Caco-2 (cell line): ENCODE measurements at regions not wholly inside any gene's neighbourhood (a gene's known extent, or its start where the extent isn't known, plus 50 kb on each side); places are given as distances from the start of the nearest gene placed in this dataset.

ENCODE experiments used
- BruUV-seq: library from RNA; stranded (reverse); fragments of 400-500 nt; replicated peaks from 2 replicates; lab custom pipeline; 2021; lab: Mats Ljungman, UMichigan
- CTCF ChIA-PET: fragments of 300-600 bp; sonication (Branson Sonifier 250); formaldehyde crosslinking; loops from one replicate; lab custom pipeline; 2022; ENCODE audit warnings: antibody characterized with exemption; lab: Charles Lee
- POLR2A ChIA-PET: fragments of 300-600 bp; sonication (Branson Sonifier 250); formaldehyde crosslinking; loops from one replicate; lab custom pipeline; 2022; ENCODE audit warnings: antibody characterized with exemption; lab: Charles Lee
- DNase-seq, 2 experiments: peaks; one replicate each; pipeline versions ENCODE4 v3.0.0 to v3.0.0-alpha.2; 2020 to 2022
- H3K27me3 ChIP-seq: replicated peaks from 2 replicates; pipeline ENCODE4 v1.6.0; 2011; ENCODE audit warnings: low read length; ENCODE audit not compliant: control insufficient read depth, insufficient read depth
- H3K36me3 ChIP-seq: 2 replicates; pipeline ENCODE4 v1.5.1; 2011; ENCODE audit warnings: low read length; ENCODE audit not compliant: control insufficient read depth, insufficient read depth
- H3K4me1 ChIP-seq: fragments of 250-450 bp; sonication (Bioruptor Pico); 2 replicates; pipeline ENCODE4 v1.5.1; 2020; ENCODE audit warnings: mild to moderate bottlenecking
- H3K4me3 ChIP-seq: 2 replicates; pipeline ENCODE4 v1.5.1; 2011; ENCODE audit warnings: low read depth, mild to moderate bottlenecking, control low read depth, low read length
- H3K9me3 ChIP-seq: fragments of 250-450 bp; sonication (Bioruptor Pico); 2 replicates; pipeline ENCODE4 v1.5.1; 2020; ENCODE audit warnings: mild to moderate bottlenecking, moderate library complexity
- H3K27ac Mint-ChIP-seq: one replicate; pipeline ENCODE4 v1.8.0; 2022; ENCODE audit warnings: mixed read lengths; ENCODE audit not compliant: unreplicated experiment
- H3K27me3 Mint-ChIP-seq: one replicate; pipeline ENCODE4 v1.8.0; 2022; ENCODE audit warnings: mixed read lengths; ENCODE audit not compliant: insufficient read depth, unreplicated experiment
- H3K36me3 Mint-ChIP-seq: one replicate; pipeline ENCODE4 v1.8.0; 2022; ENCODE audit warnings: mild to moderate bottlenecking, mixed read lengths; ENCODE audit not compliant: insufficient read depth, unreplicated experiment
- H3K4me1 Mint-ChIP-seq: one replicate; pipeline ENCODE4 v1.8.0; 2022; ENCODE audit warnings: low read depth, mixed read lengths; ENCODE audit not compliant: unreplicated experiment
- H3K4me3 Mint-ChIP-seq: one replicate; pipeline ENCODE4 v1.8.0; 2022; ENCODE audit warnings: mild to moderate bottlenecking, moderate library complexity, mixed read lengths; ENCODE audit not compliant: unreplicated experiment
- H3K9me3 Mint-ChIP-seq: one replicate; pipeline ENCODE4 v1.8.0; 2022; ENCODE audit warnings: mixed read lengths; ENCODE audit not compliant: unreplicated experiment
- intact Hi-C: fragments of 100-400 bp; cut with micrococcal nuclease; formaldehyde crosslinking; loops from one replicate; pipeline ENCODE4 v1.10.0; 2022; ENCODE audit not compliant: unreplicated experiment
- TF ChIP-seq, protein P1 (sequence below), 2 experiments: fragments of 200-600 bp in 1 of 2; IDR thresholded peaks; 1 replicate in 1 of 2; 2 replicates in 1 of 2; pipeline versions ENCODE4 v1.5.1 to v1.8.0; 2011 to 2022; ENCODE audit warnings: antibody characterized with exemption in 1 of 2, control low read depth in 1 of 2, inconsistent platforms in 1 of 2, low read depth in 1 of 2, low read length in 1 of 2, mild to moderate bottlenecking in 1 of 2, moderate library complexity in 1 of 2; ENCODE audit not compliant: insufficient read depth in 1 of 2, severe bottlenecking in 1 of 2, unreplicated experiment in 1 of 2

- no TSS peak for BruUV-seq
Measured at GRCh38 chr6:40713002-40713719, 126.0 kb upstream of the LRFN2 start.

DNA sequence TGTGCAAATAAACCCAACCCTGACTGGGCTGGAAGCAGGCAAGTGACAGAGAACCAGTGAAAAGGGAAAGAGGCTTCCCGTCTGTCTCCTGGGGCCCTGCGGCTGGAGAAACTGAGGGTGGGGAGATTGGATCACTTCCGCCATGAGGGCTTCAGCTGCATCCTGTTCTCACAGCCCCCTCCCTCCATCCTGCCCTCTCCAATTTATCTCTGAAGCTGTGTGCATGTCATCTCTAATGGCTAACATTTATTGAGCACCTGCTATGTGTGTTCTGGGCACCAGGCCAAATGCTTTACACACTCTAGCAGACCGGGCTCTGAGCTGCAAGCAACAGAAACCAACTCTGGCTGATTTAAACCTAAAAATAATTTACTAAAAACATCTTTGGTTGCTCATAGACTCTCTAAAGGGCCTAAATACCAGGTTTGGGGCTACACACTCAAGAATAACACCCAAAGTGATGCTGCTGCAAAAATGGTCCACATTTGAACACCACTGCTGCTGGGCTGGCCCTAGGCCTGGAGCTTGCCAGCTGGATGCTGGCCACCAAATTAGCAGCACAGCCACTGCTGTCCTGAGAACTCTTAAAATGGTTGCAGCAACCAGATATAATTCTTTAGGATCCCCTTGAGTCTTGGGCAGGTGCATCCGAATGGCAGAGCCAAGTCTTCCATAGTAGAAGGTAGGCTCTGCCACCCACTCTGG, 123.6 kb upstream of the LRFN2 start:
- Mint-ChIP-seq H3K27ac (no peak overlapping the region), H3K9me3 (no peaks in the 10 kb centered on the region), H3K4me1 (peaks cover 25% of the 10 kb centered on the region), H3K27me3 (peaks cover 3% of the 10 kb centered on the region), H3K36me3 (peaks cover 7% of the 10 kb centered on the region), H3K4me3 (no peak overlapping the region)
- intact Hi-C loops, result loop anchor here (5.0 to 10.0 kb wide), 3 partner anchors 134 to 354 kb away; no protein-coding TSS in a partner anchor
- peaks cover 15% of the 10 kb centered on the region for H3K4me1 ChIP-seq
- H3K9me3 ChIP-seq, result no peaks in the 10 kb centered on the region
- TF ChIP-seq, protein P1, sequence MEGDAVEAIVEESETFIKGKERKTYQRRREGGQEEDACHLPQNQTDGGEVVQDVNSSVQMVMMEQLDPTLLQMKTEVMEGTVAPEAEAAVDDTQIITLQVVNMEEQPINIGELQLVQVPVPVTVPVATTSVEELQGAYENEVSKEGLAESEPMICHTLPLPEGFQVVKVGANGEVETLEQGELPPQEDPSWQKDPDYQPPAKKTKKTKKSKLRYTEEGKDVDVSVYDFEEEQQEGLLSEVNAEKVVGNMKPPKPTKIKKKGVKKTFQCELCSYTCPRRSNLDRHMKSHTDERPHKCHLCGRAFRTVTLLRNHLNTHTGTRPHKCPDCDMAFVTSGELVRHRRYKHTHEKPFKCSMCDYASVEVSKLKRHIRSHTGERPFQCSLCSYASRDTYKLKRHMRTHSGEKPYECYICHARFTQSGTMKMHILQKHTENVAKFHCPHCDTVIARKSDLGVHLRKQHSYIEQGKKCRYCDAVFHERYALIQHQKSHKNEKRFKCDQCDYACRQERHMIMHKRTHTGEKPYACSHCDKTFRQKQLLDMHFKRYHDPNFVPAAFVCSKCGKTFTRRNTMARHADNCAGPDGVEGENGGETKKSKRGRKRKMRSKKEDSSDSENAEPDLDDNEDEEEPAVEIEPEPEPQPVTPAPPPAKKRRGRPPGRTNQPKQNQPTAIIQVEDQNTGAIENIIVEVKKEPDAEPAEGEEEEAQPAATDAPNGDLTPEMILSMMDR (IDR thresholded peaks at IDR 0.05; ENCODE audit: insufficient read depth in 1 of 2, low read depth in 1 of 2, low read length in 1 of 2, severe bottlenecking in 1 of 2, unreplicated experiment in 1 of 2), result no peak
- POLR2A ChIA-PET, result no interaction called here
- BruUV-seq, result no TSS peak
- H3K27me3 ChIP-seq, result no peaks in the 10 kb centered on the region
- no peak overlapping the region for H3K4me3 ChIP-seq
- H3K36me3 ChIP-seq, result no peaks in the 10 kb centered on the region; the same call in 1 of the 2 replicates
- CTCF ChIA-PET, result no interaction called here
- DNase-seq, result no peak

More at GRCh38 chr6:40713002-40713719, 126.0 kb upstream of the LRFN2 start:
- Histone ChIP-seq H3K36me3 (no peaks in the 10 kb centered on the region; the same call in 1 of the 2 replicates), H3K9me3 (no peaks in the 10 kb centered on the region), H3K4me1 (peaks cover 17% of the 10 kb centered on the region), H3K4me3 (no peak overlapping the region), H3K27me3 (no peaks in the 10 kb centered on the region)
- H3K36me3 Mint-ChIP-seq, result peaks cover 7% of the 10 kb centered on the region
- no peaks in the 10 kb centered on the region for H3K9me3 Mint-ChIP-seq
- TF ChIP-seq, protein P1 (IDR thresholded peaks at IDR 0.05; ENCODE audit: insufficient read depth in 1 of 2, low read depth in 1 of 2, low read length in 1 of 2, severe bottlenecking in 1 of 2, unreplicated experiment in 1 of 2), result peak in 1 of 2 experiments; percentile 27
- H3K27me3 Mint-ChIP-seq, result no peaks in the 10 kb centered on the region
- ChIA-PET POLR2A (interaction anchor here (0.5 kb wide), 1 partner anchor 237 kb away, joined by 4 read pairs; no protein-coding TSS in a partner anchor), CTCF (interaction anchor here (0.6 to 1.3 kb wide), 8 partner anchors 25 to 197 kb away, joined by 3 to 7 read pairs (median 3); no protein-coding TSS in a partner anchor)
- intact Hi-C loops, result loop anchor here (5.0 to 10.0 kb wide), 3 partner anchors 132 to 352 kb away; no protein-coding TSS in a partner anchor
- no peak overlapping the region for H3K27ac Mint-ChIP-seq
- DNase-seq, result peak in 1 of 2 experiments; percentile 33
- H3K4me1 Mint-ChIP-seq, result peaks cover 25% of the 10 kb centered on the region
- H3K4me3 Mint-ChIP-seq, result no peak overlapping the region

- no peaks in the 10 kb centered on the region; the same call in 1 of the 2 replicates for H3K4me1 ChIP-seq
- no peaks in the 10 kb centered on the region for H3K36me3 ChIP-seq
- H3K27ac Mint-ChIP-seq, result no peak overlapping the region
- ChIA-PET CTCF (no interaction called here), POLR2A (no interaction called here)
- H3K4me1 Mint-ChIP-seq, result peaks cover 7% of the 10 kb centered on the region
- no TSS peak for BruUV-seq
- H3K9me3 Mint-ChIP-seq, result no peaks in the 10 kb centered on the region
- intact Hi-C loops, result loop anchor here (10.0 kb wide), 1 partner anchor 363 kb away; no protein-coding TSS in a partner anchor
- TF ChIP-seq, protein P1 (IDR thresholded peaks at IDR 0.05; ENCODE audit: insufficient read depth in 1 of 2, low read depth in 1 of 2, low read length in 1 of 2, severe bottlenecking in 1 of 2, unreplicated experiment in 1 of 2), result no peak
- no peak overlapping the region for H3K4me3 ChIP-seq
- H3K27me3 ChIP-seq, result no peaks in the 10 kb centered on the region
- no peak overlapping the region for H3K4me3 Mint-ChIP-seq
- H3K36me3 Mint-ChIP-seq, result no peaks in the 10 kb centered on the region
- H3K27me3 Mint-ChIP-seq, result peaks cover 3% of the 10 kb centered on the region
- DNase-seq, result no peak
- H3K9me3 ChIP-seq, result no peaks in the 10 kb centered on the region
Measured at GRCh38 chr6:40708049-40708448, 120.9 kb upstream of the LRFN2 start.
